OCI-LY1 (cell line): ENCODE measurements at regions not wholly inside any gene's neighbourhood (a gene's known extent, or its start where the extent isn't known, plus 50 kb on each side); places are given as distances from the start of the nearest gene placed in this dataset.

ENCODE experiments used
- H2AFZ ChIP-seq: fragments of 200-600 bp; sonication (generic), shearing (Covaris generic); 2 replicates; pipeline ENCODE4 v1.6.0; 2014; ENCODE audit warnings: antibody characterized with exemption, mild to moderate bottlenecking, low read length
- H3F3A ChIP-seq: fragments of 200-600 bp; sonication (generic), shearing (Covaris generic); 2 replicates; pipeline ENCODE4 v1.6.0; 2014; ENCODE audit warnings: mild to moderate bottlenecking, antibody characterized with exemption, low read length, moderate library complexity; ENCODE audit not compliant: insufficient read depth
- H3K27ac ChIP-seq: fragments of 200-600 bp; sonication (generic); 2 replicates; pipeline ENCODE4 v1.5.1; 2014; ENCODE audit warnings: low read length, mixed run types, mild to moderate bottlenecking, low read depth; ENCODE audit not compliant: poor library complexity, severe bottlenecking
- H3K27me3 ChIP-seq: fragments of 200-600 bp; sonication (generic); 2 replicates; pipeline ENCODE4 v1.6.0; 2014; ENCODE audit warnings: antibody characterized with exemption, mild to moderate bottlenecking, low read length, moderate library complexity; ENCODE audit not compliant: insufficient read depth
- H3K36me3 ChIP-seq: fragments of 200-600 bp; sonication (generic); 2 replicates; pipeline ENCODE4 v1.6.1; 2014; ENCODE audit warnings: mild to moderate bottlenecking, antibody characterized with exemption, low read length, moderate library complexity, mixed read lengths; ENCODE audit not compliant: insufficient read depth
- H3K4me1 ChIP-seq: fragments of 200-600 bp; sonication (generic); 2 replicates; pipeline ENCODE4 v1.5.1; 2014; ENCODE audit warnings: mild to moderate bottlenecking, low read length, moderate library complexity; ENCODE audit not compliant: insufficient read depth, severe bottlenecking
- H3K4me2 ChIP-seq: fragments of 200-600 bp; sonication (generic), shearing (Covaris generic); 2 replicates; pipeline ENCODE4 v1.6.1; 2014; ENCODE audit warnings: low read length
- H3K4me3 ChIP-seq: fragments of 200-600 bp; sonication (generic); 2 replicates; pipeline ENCODE4 v1.5.1; 2014; ENCODE audit warnings: low read length, low read depth, mild to moderate bottlenecking, mixed read lengths; ENCODE audit not compliant: poor library complexity, severe bottlenecking
- H3K79me2 ChIP-seq: fragments of 200-600 bp; shearing (Covaris generic); 2 replicates; pipeline ENCODE4 v1.6.1; 2016; ENCODE audit warnings: mixed run types, low read length, mixed read lengths; ENCODE audit not compliant: insufficient read depth
- H3K9ac ChIP-seq: fragments of 200-600 bp; sonication (generic), shearing (Covaris generic); 2 replicates; pipeline ENCODE4 v1.6.1; 2014; ENCODE audit warnings: mild to moderate bottlenecking, low read length, mixed read lengths
- H3K9me2 ChIP-seq: fragments of 200-600 bp; sonication (generic), shearing (Covaris generic); 2 replicates; pipeline ENCODE4 v1.6.1; 2014; ENCODE audit warnings: low read depth, mild to moderate bottlenecking, low read length, mixed read lengths
- H3K9me3 ChIP-seq: fragments of 200-600 bp; shearing (Covaris generic); 2 replicates; pipeline ENCODE4 v1.6.1; 2014; ENCODE audit warnings: low read length, mixed read lengths
- H4K20me1 ChIP-seq: fragments of 200-600 bp; sonication (generic), shearing (Covaris generic); 2 replicates; pipeline ENCODE4 v1.6.0; 2016; ENCODE audit warnings: mild to moderate bottlenecking, low read length; ENCODE audit not compliant: insufficient read depth
- CTCF ChIP-seq: fragments of 200-600 bp; sonication (generic), shearing (Covaris generic); IDR thresholded peaks from 2 replicates; pipeline ENCODE4 v1.5.1; 2017; ENCODE audit warnings: mild to moderate bottlenecking, antibody characterized with exemption, low read length, moderate library complexity, mixed read lengths
- EZH2 ChIP-seq: fragments of 200-600 bp; sonication (generic), shearing (Covaris generic); IDR thresholded peaks from 2 replicates; pipeline ENCODE4 v1.8.0; 2017; ENCODE audit warnings: borderline replicate concordance, mixed run types, mild to moderate bottlenecking, antibody characterized with exemption, low read length, moderate library complexity, mixed read lengths

DNA sequence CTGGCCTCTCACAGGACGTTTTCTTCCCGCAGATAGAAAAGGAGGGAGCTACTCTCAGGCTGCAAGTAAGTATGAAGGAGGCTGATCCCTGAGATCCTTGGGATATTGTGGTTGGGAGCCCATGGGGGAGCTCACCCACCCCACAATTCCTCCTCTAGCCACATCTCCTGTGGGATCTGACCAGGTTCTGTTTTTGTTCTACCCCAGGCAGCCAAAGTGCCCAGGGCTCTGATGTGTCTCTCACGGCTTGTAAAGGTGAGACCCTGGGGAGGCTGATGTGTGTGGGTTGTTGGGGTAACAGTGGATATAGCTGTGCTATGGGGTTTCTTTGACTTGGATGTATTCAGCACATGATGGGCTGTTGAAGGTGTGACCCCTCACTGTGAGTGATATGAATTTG, 52.0 kb upstream of the POLR1H start:
- H3K36me3 ChIP-seq, result no peaks in the 10 kb centered on the region
- H2AFZ ChIP-seq, result no peak overlapping the region
- H3K4me2 ChIP-seq, result no peak overlapping the region
- H3K79me2 ChIP-seq, result no peaks in the 10 kb centered on the region
- no peaks in the 10 kb centered on the region for H3K9me2 ChIP-seq
- no peak for TF ChIP-seq EZH2
- no peak for TF ChIP-seq CTCF
- H3F3A ChIP-seq, result no peaks in the 10 kb centered on the region
- H3K27ac ChIP-seq, result no peak overlapping the region
- no peaks in the 10 kb centered on the region for H4K20me1 ChIP-seq
- no peaks in the 10 kb centered on the region for H3K4me1 ChIP-seq
- H3K27me3 ChIP-seq, result no peaks in the 10 kb centered on the region
- no peaks in the 10 kb centered on the region for H3K9me3 ChIP-seq
- H3K4me3 ChIP-seq, result no peak overlapping the region
- no peak overlapping the region for H3K9ac ChIP-seq
